HG03060 (cell line): ENCODE measurements at regions not wholly inside any gene's neighbourhood (a gene's known extent, or its start where the extent isn't known, plus 50 kb on each side); places are given as distances from the start of the nearest gene placed in this dataset.

Experiments
- ATAC-seq: cut with Tn5 transposase; IDR thresholded peaks from one replicate; pipeline ENCODE4 v1.9.1; 2021; ENCODE audit warnings: low read depth, moderate number of reproducible peaks; ENCODE audit not compliant: unreplicated experiment

DNA sequence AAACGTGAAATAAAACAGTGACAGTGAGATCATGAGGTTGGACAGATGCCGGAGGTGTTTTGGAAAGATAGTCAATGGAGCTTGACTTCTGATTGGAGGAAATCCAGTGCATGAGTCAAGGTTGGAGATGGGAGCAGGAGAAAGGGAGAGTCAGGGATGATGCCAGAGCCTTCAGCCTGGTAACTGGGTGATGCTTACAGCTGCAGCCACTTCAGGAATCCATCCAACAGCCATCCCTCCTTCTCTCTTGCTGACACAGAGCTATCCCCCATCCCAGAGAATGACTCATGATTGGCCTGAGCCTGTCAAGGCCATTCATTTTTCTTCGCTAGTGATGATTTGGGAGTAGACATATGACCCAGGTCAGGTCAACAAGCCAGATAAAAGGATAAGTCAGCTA lies 112.8 kb downstream of the SAMD5 start:
- ATAC-seq, result no peak

DNA sequence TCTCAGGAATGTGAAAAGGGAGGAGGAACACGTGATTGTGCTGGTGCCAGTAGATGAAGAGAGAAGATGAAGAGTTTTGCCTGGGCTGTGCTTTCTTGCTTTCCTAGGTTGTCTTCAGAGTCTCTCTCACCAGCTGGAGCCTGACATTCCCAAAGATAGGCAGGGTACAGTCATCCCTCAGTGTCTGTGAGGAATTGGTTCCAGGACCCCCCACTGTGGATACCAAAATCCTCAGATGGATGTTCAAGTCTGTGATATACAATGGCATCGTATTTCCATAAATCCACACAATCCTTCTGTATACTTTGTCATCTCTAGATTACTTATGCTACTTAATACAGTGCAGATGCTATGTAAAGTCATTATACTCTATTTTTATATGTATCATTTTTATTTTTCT lies 113.5 kb downstream of the SAMD5 start:
- no peak for ATAC-seq

DNA sequence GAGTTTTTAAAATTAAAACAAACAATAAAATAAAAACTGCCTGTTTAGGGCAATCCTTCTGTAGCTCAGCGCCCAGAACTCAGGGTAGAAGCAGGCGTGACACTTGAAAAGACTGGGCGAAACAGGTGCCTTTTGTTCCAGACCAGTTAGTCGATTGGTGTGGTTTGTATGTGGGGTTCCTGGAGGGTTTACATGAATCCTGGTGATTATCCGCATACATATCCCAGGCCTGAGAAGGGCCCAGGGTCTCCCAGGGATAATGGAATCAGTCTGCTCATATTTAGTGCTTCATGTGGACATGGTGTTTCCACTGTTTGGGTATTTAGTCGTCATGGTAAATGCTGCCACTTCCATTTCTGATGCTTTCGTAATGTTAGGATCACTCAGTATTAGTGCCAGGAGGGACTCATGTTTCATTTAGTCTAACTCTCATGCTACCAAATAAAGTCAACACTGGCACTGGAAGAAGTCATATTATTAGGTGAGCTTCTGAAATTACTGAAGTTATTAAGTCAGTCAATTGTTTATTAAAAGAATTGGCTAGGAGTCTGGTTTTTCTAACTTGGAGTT lies 116.5 kb downstream of the SAMD5 start:
- no peak for ATAC-seq

DNA sequence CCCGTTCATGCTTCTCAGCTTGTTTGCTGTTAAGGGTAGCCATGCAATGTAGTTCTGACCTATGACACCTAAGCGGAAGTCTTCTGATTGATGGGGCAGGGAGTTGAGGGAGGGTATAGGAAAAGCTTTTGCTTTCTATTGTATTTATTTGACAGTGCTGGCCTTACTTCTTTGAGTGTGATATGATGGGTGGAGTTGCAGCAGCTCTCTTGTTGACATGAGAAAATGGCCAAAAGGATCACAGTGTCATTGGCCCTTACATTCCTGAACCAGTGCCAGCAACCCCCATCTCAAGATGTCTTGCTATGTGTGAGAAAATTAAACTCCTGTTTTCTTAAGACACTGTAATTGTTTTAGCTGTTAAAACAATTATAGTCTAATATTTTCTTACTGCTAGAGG lies 117.5 kb downstream of the SAMD5 start:
- ATAC-seq, result no peak

DNA sequence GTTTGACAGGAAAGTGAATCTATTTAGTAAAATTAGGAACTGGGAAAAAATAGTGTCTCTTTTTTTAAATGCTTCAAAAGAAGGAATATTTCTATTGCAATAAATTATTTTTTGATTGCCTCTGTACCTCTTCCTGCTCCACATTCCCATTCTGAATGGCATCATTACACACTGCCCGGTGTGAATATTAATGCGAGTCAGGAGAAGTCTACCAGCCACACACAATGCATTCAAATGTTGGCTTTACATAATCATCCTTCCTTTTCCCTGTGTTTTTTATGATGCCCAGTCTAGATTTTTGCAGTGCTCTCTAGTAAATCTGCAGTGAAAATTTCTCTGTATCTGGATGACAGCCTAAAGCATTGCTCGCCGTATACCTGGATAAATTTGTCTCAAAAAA lies 118.9 kb downstream of the SAMD5 start:
- no peak for ATAC-seq

DNA sequence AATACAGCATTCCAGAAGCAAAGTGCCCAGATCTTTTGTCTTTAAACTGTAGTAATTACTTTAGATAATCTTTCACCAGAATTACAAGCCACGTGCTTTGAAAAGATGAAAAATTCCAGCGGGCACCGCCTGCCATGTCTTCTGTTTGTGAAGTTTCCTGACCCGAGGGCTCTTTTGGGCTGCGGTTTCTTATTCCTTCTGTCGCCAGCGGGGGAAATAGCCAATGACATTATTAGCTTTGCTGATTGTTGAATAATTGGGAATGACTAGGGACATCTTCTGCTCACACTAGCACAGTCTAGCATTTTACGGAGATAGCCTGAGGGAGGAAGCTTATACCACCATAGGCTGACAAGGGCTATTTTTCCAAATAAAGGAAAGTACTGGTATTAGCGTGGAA lies 124.7 kb downstream of the SAMD5 start:
- no peak for ATAC-seq

DNA sequence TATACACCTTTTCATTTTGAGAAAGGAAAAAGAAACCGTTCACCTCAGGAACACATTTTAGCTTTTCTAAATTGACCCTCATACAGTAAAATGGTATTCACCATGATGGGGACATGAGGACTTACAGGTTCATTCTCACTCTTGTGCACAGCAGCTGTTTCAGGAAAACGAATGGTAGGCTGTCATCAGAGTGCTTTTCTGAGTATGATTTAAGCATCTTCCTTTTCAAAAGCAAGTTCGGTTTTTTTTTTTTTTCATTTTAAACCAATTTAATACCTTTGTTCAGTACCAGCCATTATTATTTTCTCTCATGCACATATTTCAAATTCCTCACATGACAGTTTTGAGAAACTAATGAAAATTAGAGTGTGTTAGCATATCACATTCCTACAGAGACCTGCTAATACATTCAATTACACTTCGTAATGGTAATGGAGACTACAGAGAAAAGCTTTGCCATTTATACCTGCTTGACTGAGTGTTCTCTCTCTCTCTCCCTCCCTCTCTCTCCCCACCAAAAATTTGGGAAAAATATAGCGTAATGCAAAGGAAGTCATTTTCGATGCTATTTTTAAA lies 129.2 kb downstream of the SAMD5 start:
- ATAC-seq, result no peak

DNA sequence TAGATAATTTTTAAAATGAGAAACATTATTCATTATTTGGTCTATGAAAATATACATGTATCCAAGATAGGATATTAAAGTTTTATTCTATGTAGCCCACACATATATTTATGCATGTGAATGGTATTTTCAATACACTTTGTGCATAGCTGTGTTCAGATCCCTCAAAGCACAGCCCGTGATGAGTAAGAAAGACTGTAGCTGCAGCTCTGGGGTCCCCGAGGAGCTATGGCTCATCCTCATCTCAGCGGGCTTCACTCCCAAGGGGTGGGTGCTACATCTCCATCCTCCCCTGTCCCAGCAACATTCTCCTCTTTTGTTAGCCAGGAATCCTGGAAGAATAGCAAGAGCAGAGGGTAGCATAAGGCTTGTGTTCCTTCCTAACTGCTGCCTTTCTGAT lies 130.8 kb downstream of the SAMD5 start:
- no peak for ATAC-seq

DNA sequence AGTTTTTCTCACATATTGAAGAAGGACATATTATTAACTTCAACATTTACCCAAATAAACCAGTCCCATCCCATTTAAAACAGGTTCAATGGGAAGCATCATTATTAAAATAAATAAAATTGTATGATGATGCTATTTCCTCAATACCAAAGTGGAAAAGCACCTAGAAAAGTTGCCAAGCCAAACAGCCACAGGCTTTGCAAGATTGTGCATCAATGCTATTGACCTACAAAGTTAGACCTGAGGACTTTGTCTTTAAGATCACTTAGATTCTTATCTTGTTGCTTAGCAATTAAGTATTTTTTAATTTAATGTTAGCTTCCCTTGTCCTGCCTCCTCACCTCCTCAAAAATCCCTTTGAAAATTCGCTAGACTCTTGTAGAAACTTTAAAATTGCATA lies 132.1 kb downstream of the SAMD5 start:
- no peak for ATAC-seq

DNA sequence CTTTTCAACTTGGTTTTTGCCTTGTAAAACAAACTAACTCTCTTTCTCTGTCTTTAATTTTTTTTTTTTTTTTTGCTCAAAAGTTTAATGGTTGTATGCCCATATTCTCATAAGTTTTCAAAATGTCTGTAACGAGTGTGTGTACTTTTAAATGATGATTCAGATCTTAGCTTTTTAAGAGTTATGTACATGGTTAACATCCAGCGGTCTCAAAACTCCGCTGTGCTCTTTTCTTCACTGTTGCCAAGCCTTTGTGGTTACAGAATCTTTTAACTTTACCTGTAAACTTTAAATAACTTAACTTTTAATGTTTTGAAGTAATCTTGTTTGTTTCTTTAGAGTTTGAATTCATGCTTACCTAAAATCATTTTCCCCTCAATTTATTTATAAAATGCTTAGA lies 133.0 kb downstream of the SAMD5 start:
- no peak for ATAC-seq

DNA sequence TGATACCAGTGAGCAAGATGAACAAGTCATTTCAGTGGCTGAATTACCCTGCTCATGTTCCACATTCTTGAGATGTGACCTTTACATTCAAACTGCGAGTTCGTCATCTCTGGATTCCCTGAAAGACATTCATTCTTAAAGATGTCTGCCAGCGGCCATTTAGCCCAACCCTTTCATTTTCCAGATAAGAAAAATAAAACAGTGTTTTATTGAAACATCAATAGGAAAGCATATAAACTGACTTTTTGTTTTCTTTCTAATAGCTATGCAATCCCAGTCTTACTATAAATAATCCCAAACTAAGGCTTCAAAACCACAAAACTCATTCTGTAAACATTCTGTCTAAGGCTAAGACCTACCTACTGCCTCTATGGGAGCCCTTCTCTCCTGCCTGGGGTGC lies 134.0 kb downstream of the SAMD5 start:
- ATAC-seq, result no peak

DNA sequence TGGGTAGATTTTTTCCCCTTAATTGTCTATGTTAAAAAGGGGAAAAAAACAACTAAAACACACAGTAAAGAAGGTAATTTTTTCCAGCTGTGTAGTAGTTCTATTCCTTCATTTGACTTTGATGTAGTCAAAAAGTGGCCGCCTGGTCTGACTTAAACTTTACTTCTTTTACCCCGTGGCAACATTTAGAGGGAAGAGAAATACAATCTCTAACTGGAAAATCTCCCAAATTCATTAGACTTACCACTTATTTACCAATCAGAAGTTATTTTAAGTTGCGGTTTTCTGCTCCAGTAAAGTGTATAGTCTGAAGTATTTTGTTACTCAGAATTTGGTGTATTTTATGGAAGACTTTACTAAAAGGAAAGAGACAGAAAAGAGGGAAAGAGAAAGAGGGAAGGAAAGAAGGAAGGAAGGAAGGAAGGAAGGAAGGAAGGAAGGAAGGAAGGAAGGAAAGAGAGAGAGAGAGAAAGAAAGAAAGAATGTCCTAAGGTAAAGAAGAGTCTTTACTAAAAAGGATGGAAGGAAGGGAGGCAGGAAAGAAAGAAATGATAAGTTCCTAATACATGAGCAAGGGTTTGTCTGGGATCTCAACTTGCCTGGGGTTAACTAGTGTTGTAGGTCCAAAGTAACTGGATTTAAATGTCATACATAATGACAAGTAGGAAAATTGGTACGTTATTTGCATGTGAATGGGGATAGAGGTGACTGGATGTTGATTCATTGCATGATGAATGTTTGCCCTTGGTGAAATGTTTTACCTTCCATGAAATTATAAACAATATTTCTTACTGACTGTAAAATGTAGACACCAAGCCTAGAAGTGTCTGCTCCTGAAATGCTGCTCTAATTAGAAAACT lies 135.1 kb downstream of the SAMD5 start:
- no peak for ATAC-seq

DNA sequence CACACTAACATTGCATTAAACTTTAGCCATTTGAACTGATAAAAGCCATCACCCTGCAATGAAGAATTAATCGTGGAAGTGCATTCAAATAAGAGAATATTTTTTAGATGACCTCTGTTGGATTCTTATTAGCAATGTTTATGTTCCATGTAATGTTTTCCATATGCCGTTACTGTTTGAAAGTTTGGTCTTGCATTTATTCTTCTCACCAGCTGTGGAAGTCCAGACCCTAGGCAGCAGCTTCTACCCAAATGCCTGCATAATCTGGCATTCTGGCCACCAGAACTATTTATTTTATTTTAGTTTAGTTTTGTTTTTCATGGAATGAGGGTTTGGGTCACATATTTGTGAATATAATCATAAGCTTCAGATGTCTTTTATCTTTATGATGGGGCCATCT lies 140.4 kb downstream of the SAMD5 start:
- no peak for ATAC-seq

DNA sequence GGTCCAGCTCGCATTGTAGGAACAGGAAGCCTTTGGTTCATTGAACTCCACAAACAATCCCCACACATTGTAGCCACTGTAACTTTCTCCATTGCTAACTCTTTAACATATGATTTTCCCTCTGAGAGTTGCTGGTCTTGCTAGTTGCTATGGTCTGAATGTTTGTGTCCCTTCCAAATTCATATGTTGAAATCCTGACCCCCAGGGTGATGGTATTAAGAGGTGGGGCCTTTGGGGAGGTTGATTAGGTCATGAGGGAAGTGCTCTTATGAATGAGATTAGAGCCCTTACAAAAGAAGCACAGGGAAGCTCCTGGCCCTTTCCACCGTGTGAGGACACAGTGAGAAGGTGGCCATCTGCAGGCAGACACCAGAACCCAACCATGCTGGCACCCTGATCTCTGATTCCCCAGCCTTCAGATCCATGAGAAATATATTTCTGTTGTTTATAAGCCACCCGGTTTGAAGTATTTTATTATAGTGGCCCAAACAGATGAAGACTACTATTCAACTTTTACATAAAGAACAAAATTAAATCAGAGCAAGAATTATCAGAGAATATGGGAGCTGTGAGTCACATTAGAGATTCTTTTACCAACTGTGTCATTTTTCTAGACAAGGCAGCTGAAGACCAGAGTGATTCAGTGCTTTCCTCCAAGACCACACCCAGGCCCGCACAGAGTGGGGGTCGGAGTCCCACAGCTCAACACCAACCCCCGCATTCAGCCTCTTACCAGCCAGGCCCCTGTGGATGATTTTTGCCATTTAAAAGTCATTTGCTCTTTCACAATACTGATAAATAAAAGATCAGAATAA lies 143.0 kb downstream of the SAMD5 start:
- no peak for ATAC-seq

DNA sequence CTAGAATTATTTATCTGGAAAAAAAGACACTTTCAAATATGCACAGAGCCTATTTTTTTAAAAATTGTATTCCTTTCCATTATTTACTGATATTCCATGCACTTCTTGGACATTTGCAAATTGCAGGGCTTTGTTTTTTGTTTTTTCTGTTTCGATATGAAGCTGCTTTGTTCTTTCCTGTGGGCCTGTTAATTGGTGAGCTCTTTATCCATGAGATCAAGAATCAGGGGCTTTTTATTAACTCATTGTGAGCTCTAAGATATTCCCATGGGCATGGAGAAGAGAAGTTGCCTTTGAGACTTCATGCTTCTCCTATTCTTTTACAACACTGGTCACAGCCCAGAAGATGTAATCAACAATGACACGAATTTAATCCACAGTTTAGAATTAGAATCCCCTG lies 145.1 kb downstream of the SAMD5 start:
- no peak for ATAC-seq

DNA sequence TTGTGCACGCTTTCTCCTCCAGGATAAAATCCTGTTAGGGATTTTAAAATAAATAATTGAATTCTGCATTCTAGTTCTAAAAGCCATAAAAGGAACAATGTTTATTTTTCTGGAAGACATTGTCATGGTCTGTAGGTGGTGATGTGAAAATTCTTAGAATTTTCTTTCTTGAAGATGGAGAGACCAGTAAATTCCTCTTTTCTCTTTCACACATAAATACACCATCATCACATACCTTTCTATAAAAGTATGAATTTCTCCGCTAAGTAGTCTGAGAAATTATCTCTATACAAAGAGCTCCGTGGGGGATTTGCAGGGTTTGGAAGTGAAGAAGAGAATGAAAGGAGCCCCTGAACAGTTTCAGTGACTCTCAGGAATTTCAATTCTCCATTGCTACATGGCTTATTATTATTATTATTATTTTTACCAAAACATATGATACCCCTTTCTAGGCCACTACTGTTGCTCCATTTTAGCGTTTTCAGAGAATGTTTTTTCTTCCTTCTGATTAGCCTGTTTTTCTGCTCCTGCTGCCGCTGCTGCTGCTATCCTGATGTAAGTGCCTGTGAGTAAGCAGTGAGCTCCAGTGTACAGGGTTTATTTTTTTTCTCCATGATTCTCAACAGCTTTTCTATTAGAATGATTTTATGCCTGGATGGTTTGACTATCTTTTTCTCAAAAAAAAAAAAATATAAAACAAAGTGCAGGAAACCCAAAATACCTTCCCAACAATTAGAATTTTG lies 145.8 kb downstream of the SAMD5 start:
- no peak for ATAC-seq

DNA sequence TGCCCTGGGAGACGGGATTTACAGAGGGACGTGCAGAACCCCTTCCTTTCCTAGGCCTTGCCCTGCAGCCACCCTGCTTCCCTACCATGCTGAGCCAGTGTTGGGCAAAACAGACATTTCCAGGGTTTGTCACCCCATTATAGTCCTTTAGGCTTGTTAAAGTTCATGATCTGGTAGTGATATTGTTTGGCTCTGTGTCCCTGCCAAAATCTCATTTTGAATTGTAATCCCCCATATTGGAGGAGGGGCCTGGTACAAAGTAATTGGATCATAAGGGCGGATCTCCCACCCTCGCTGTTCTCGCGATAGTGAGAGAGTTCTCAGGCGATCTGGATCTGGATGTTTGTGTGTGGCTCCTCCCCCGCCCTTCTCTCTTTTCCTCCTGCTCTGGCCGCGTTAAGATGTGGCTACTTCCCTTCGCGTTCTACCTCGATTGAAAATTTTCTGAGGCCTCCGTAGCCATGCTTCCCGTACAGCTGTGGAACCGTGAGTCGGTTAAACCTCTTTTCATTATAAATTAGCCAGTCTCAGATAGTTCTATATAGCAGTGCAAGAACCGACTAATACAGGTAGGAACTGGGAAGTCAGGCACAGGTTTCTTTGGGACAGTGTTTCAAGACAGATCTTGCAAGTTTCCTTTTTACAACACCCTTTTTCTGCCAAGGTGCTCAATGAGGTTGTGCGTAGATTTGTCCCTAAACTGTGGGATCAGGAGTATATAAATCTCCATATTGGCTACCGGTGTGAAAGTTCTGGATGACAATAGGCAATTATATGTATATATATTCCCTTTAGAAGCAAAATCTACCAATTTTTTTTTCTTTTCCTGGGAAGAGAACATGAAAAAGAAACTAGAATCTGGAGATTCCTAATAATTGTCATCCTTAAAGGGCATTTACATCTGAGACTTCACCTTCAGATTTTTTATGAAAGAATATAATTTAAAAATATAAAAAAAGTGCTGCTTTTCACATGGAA lies 152.1 kb downstream of the SAMD5 start:
- no peak for ATAC-seq

DNA sequence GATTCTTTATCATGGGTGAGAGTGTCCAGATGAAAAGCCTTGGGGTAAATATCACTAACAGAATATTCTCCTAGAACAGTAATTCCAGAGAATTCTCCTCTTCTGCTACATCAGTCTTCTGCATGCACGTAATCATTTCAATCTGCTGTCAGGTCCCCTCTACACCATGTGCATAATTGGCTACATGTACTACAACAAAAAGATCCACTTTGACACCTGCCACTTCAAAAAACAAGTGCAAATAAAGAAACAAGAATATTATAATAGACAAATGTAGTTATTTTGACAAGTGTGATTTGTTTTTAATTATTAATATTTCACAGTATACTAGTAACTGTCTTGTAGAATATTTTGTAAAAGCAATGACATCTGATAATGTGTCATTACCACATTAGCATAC lies 154.2 kb downstream of the SAMD5 start:
- no peak for ATAC-seq

DNA sequence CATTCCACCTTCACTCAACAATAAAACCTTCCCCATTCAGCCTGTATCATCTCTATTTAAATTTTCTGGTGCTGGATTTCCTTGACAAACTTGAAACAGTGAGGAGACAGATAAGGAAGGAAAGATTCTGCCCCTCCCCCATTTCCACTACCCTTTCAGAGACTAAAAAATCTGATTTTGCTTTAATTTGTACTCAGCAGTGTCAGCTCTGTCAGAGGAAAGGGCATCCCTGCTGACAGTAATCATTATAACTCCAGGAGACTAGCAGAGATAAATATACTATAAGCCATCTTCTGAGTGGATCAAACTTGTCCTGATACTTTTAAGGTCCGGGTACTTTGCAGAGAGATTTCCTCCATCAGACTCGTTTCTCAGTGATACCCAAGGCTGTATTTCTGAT lies 155.6 kb downstream of the SAMD5 start:
- ATAC-seq, result no peak
